ENCODE measurements at regions not wholly inside any gene's neighbourhood (a gene's known extent, or its start where the extent isn't known, plus 50 kb on each side); places are given as distances from the start of the nearest gene placed in this dataset.

- no peak overlapping the region for H3K4me3 Mint-ChIP-seq
- no peak for DNase-seq
- no peaks in the 10 kb centered on the region for H3K9me3 Mint-ChIP-seq
- ATAC-seq (ENCODE audit: low read depth) = no peak
- ChIA-PET CTCF (no interaction called here), POLR2A (no interaction called here)
- intact Hi-C loops (cut with micrococcal nuclease) = no loop called here
- no peaks in the 10 kb centered on the region for H3K4me1 Mint-ChIP-seq
- H3K27ac Mint-ChIP-seq = no peak overlapping the region
- H3K36me3 Mint-ChIP-seq (ENCODE audit: low read depth) = no peaks in the 10 kb centered on the region
- no peak for TF ChIP-seq CTCF (IDR thresholded peaks at IDR 0.05)
- H3K27me3 Mint-ChIP-seq = no peaks in the 10 kb centered on the region
Observed at GRCh38 chr20:24081077-24081476, 92.5 kb upstream of the GGTLC1 start.

GRCh38 chr20:24079661-24080412 is 91.3 kb upstream of the GGTLC1 start:
- CTCF ChIA-PET = no interaction called here

DNA sequence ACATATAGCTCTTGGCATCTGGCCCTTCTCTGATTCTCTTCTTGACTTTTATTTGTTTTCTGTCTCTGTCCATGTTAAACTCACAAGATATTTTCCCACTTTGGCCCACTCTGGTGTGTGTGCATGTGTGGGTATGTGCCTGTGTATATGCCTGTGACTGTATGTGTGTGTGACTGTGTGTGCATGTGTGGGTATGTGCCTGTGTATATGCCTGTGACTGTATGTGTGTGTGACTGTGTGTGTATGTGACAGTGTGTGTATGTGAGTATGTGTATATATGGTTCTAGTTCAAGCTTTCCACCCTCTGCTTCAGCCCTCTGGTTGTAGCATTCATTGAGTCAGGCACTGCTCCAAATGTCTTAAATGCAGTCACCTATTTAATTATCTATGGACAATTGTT is 88.6 kb upstream of the GGTLC1 start:
- H3K27ac Mint-ChIP-seq = no peak overlapping the region
- DNase-seq (no peak), ATAC-seq (ENCODE audit: low read depth) (no peak)
- intact Hi-C loops (cut with micrococcal nuclease) = no loop called here
- POLR2A ChIA-PET = no interaction called here
- H3K36me3 Mint-ChIP-seq (ENCODE audit: low read depth) = no peaks in the 10 kb centered on the region
- no peak overlapping the region for H3K4me3 Mint-ChIP-seq
- TF ChIP-seq CTCF (IDR thresholded peaks at IDR 0.05) = no peak
- no peaks in the 10 kb centered on the region for H3K4me1 Mint-ChIP-seq
- no peaks in the 10 kb centered on the region for H3K9me3 Mint-ChIP-seq
- H3K27me3 Mint-ChIP-seq = peaks cover 4% of the 10 kb centered on the region
- CTCF ChIA-PET = no interaction called here

More at GRCh38 chr20:24079661-24080412, 91.3 kb upstream of the GGTLC1 start:
- TF ChIP-seq CTCF (IDR thresholded peaks at IDR 0.05) = no peak
- Mint-ChIP-seq H3K27me3 (peaks cover 1% of the 10 kb centered on the region), H3K27ac (no peak overlapping the region), H3K36me3 (ENCODE audit: low read depth) (no peaks in the 10 kb centered on the region), H3K4me1 (no peaks in the 10 kb centered on the region), H3K9me3 (no peaks in the 10 kb centered on the region), H3K4me3 (no peak overlapping the region)
- no peak for DNase-seq
- intact Hi-C loops (cut with micrococcal nuclease) = no loop called here
- ATAC-seq (ENCODE audit: low read depth) = no peak
- POLR2A ChIA-PET = no interaction called here

GRCh38 chr20:24070679-24071078 is 82.1 kb upstream of the GGTLC1 start:
- no peaks in the 10 kb centered on the region for H3K36me3 Mint-ChIP-seq (ENCODE audit: low read depth)
- H3K4me3 Mint-ChIP-seq = no peak overlapping the region
- peaks cover 9% of the 10 kb centered on the region for H3K27me3 Mint-ChIP-seq
- no peak for DNase-seq
- TF ChIP-seq CTCF (IDR thresholded peaks at IDR 0.05) = no peak
- peaks cover 13% of the 10 kb centered on the region for H3K9me3 Mint-ChIP-seq
- no peak for ATAC-seq (ENCODE audit: low read depth)
- POLR2A ChIA-PET = no interaction called here
- intact Hi-C loops (cut with micrococcal nuclease) = no loop called here
- H3K4me1 Mint-ChIP-seq = no peaks in the 10 kb centered on the region
- CTCF ChIA-PET = no interaction called here
- H3K27ac Mint-ChIP-seq = no peak overlapping the region

- H3K27ac Mint-ChIP-seq = no peak overlapping the region
- no peak overlapping the region for H3K4me3 Mint-ChIP-seq
- H3K4me1 Mint-ChIP-seq = no peaks in the 10 kb centered on the region
- peaks cover 9% of the 10 kb centered on the region for H3K9me3 Mint-ChIP-seq
- ChIA-PET POLR2A (no interaction called here), CTCF (no interaction called here)
- peaks cover 5% of the 10 kb centered on the region for H3K27me3 Mint-ChIP-seq
- DNase-seq (no peak), ATAC-seq (ENCODE audit: low read depth) (no peak)
- H3K36me3 Mint-ChIP-seq (ENCODE audit: low read depth) = no peaks in the 10 kb centered on the region
- intact Hi-C loops (cut with micrococcal nuclease) = no loop called here
- no peak for TF ChIP-seq CTCF (IDR thresholded peaks at IDR 0.05)
Observed at GRCh38 chr20:24066076-24066700, 77.6 kb upstream of the GGTLC1 start.
